ENCODE measurements at regions not wholly inside any gene's neighbourhood (a gene's known extent, or its start where the extent isn't known, plus 50 kb on each side); places are given as distances from the start of the nearest gene placed in this dataset.

DNA sequence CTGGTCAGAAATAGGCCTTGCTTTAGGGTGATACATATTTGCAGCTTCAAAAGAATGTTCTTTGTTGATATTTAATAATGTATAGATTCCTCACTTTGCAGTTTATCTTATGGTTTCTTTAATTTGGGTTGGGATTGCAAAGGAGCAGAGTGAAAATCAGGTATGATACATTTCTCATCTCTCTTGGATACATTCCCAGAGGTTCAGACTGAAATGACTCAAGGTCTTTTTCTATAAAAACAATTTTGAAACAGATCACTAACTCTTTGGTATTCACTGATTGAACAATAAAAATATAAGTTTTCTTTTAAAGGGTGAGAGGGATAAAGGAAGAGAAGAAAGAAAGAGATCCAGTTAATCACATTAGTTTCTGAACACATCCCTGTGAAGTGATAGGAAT is 606.5 kb upstream of the CAMK1G start:
- TF ChIP-seq POLR2A (IDR thresholded peaks at IDR 0.05) (no peak), EP300 (IDR thresholded peaks at IDR 0.05) (no peak), POLR2AphosphoS5 (IDR thresholded peaks at IDR 0.05) (no peak)
- TF ChIP-seq, protein P1, sequence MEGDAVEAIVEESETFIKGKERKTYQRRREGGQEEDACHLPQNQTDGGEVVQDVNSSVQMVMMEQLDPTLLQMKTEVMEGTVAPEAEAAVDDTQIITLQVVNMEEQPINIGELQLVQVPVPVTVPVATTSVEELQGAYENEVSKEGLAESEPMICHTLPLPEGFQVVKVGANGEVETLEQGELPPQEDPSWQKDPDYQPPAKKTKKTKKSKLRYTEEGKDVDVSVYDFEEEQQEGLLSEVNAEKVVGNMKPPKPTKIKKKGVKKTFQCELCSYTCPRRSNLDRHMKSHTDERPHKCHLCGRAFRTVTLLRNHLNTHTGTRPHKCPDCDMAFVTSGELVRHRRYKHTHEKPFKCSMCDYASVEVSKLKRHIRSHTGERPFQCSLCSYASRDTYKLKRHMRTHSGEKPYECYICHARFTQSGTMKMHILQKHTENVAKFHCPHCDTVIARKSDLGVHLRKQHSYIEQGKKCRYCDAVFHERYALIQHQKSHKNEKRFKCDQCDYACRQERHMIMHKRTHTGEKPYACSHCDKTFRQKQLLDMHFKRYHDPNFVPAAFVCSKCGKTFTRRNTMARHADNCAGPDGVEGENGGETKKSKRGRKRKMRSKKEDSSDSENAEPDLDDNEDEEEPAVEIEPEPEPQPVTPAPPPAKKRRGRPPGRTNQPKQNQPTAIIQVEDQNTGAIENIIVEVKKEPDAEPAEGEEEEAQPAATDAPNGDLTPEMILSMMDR (IDR thresholded peaks at IDR 0.05), result no peak
- H3K36me3 ChIP-seq, result no peaks in the 10 kb centered on the region
- H3K4me3 ChIP-seq, result no peak overlapping the region
- no peaks in the 10 kb centered on the region for H3K27me3 ChIP-seq
- no peaks in the 10 kb centered on the region for H3K9me3 ChIP-seq
- H3K4me1 ChIP-seq, result peaks cover 4% of the 10 kb centered on the region
- no peak for DNase-seq (ENCODE audit: low spot score in 2 of 2)
- no peak overlapping the region for H3K27ac ChIP-seq

DNA sequence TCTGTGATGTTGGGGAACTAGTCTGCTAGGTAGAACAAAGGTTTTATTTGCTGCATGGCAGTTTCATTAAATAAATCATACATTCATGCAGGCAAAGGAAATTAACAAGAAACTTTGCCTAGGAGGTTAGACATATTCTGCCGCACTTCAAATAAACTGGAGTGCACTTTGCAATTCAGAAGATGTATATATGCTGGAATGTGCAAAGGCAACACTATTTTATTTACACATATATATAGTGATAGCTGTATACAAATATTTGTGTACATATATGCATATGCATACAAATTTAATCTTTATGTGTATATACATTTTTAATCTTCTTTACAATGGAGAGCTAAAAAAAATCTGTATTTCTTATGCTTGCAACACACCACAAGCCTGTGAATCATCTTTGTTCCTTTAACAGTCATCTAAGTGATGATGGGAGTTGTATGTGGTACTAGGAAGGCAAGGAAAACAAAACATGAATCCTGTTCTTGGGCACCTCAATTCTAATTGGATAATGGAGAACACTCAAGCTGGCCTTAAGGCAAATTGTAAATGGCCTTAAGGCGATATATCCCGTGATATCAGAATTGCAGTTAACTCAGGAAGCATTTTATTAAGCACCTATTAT is 605.8 kb upstream of the CAMK1G start:
- WGBS, result 85% methylated on average over 3 of the region's 3 CpGs

DNA sequence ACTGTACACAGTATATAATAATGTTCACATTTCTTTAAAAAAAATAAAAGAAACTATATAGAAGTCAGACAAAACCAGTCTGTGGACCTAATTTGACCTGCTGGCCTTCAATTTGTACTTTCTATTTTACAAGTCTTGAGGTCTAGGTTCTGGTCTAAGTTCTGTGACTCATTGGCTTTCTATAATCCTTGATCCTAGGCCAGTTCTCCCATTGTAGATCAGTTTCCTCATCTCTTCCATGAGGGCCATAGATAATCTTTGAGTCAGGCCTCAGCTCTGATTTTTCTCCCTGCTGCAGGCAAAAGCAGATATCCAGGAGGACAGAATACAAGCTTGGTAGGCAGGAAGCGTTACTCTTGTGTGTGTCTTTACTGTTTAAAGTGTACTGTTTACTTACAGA is 603.7 kb upstream of the CAMK1G start:
- H3K36me3 ChIP-seq, result no peaks in the 10 kb centered on the region
- H3K9me3 ChIP-seq, result no peaks in the 10 kb centered on the region
- H3K4me3 ChIP-seq, result no peak overlapping the region
- H3K4me1 ChIP-seq, result peaks cover 4% of the 10 kb centered on the region
- H3K27me3 ChIP-seq, result no peaks in the 10 kb centered on the region
- H3K27ac ChIP-seq, result no peak overlapping the region
- WGBS, result 58% methylated on average over 1 of the region's 1 CpG
- DNase-seq (ENCODE audit: low spot score in 2 of 2), result no peak
- TF ChIP-seq, protein P1 (IDR thresholded peaks at IDR 0.05), result no peak
- no peak for TF ChIP-seq EP300 (IDR thresholded peaks at IDR 0.05)
- TF ChIP-seq POLR2AphosphoS5 (IDR thresholded peaks at IDR 0.05), result no peak
- TF ChIP-seq POLR2A (IDR thresholded peaks at IDR 0.05), result no peak

More for the DNA sequence above, 605.8 kb upstream of the CAMK1G start:
- H3K27me3 ChIP-seq, result no peaks in the 10 kb centered on the region
- TF ChIP-seq, protein P1 (IDR thresholded peaks at IDR 0.05), result no peak
- TF ChIP-seq POLR2A (IDR thresholded peaks at IDR 0.05) (no peak), EP300 (IDR thresholded peaks at IDR 0.05) (no peak), POLR2AphosphoS5 (IDR thresholded peaks at IDR 0.05) (no peak)
- no peaks in the 10 kb centered on the region for H3K36me3 ChIP-seq
- H3K9me3 ChIP-seq, result no peaks in the 10 kb centered on the region
- H3K4me3 ChIP-seq, result no peak overlapping the region
- peaks cover 4% of the 10 kb centered on the region for H3K4me1 ChIP-seq
- DNase-seq (ENCODE audit: low spot score in 2 of 2), result no peak
- no peak overlapping the region for H3K27ac ChIP-seq

DNA sequence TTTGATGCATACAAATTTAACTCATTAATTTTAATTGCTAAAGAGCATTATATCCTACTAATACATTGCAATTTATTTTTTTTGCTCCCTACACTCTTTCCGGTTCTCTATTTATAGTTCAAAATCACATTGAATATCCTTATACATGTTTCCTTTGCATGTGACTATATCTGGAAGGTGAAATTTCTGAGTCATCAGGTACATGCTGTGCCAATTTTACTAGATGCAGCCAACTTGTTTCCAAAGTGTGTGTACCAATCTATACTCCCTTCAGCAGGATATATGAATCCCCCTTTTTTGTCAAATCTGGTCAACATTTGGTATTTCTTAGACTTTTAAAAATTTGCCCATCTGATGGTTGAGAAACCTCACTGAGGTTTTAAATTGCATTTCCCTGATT is 602.9 kb upstream of the CAMK1G start:
- H3K4me1 ChIP-seq, result peaks cover under 1% of the 10 kb centered on the region
- no peak for TF ChIP-seq POLR2A (IDR thresholded peaks at IDR 0.05)
- TF ChIP-seq POLR2AphosphoS5 (IDR thresholded peaks at IDR 0.05), result no peak
- TF ChIP-seq EP300 (IDR thresholded peaks at IDR 0.05), result no peak
- TF ChIP-seq, protein P1 (IDR thresholded peaks at IDR 0.05), result no peak
- H3K4me3 ChIP-seq, result no peak overlapping the region
- DNase-seq (ENCODE audit: low spot score in 2 of 2), result no peak
- no peaks in the 10 kb centered on the region for H3K27me3 ChIP-seq
- 47% methylated on average over 1 of the region's 1 CpG for WGBS
- H3K9me3 ChIP-seq, result no peaks in the 10 kb centered on the region
- H3K27ac ChIP-seq, result no peak overlapping the region
- no peaks in the 10 kb centered on the region for H3K36me3 ChIP-seq

DNA sequence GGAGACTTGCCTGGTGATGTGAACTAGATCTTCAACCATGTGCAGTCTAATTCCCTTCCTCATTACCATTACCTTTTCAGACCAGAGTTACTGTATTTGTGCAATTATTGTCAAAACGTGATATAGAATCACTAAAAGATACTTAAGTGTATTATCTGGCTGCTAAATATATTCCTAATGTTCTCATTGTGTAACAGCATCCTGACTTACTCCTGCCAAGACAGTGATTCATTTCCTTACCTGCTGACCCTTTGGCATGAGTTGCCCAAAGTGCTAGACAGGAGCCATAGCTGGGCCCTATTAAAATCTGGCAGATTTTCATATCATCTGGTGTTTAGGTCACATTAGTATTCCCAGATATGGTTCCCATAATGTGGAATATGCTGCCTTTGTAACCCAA is 598.3 kb upstream of the CAMK1G start:
- DNase-seq (ENCODE audit: low spot score in 2 of 2), result no peak
- no peak overlapping the region for H3K27ac ChIP-seq
- WGBS, result 48% methylated on average over 1 of the region's 1 CpG

More for the DNA sequence above, 598.3 kb upstream of the CAMK1G start:
- Histone ChIP-seq H3K36me3 (no peaks in the 10 kb centered on the region), H3K9me3 (no peaks in the 10 kb centered on the region), H3K27me3 (no peaks in the 10 kb centered on the region), H3K4me3 (no peak overlapping the region), H3K4me1 (peaks cover 5% of the 10 kb centered on the region)
- no peak for TF ChIP-seq POLR2A (IDR thresholded peaks at IDR 0.05)
- TF ChIP-seq, protein P1 (IDR thresholded peaks at IDR 0.05), result no peak
- no peak for TF ChIP-seq POLR2AphosphoS5 (IDR thresholded peaks at IDR 0.05)
- TF ChIP-seq EP300 (IDR thresholded peaks at IDR 0.05), result no peak
